GM18907 (cell line): ENCODE measurements at regions not wholly inside any gene's neighbourhood (a gene's known extent, or its start where the extent isn't known, plus 50 kb on each side); places are given as distances from the start of the nearest gene placed in this dataset.
"Not testable (repeated sequence)": the region's sequence is repeated elsewhere in the genome, so short reads cannot be mapped to it uniquely, and the experiment has no call there.

ENCODE experiments used
- ATAC-seq: cut with Tn5 transposase; IDR thresholded peaks from one replicate; pipeline ENCODE4 v1.9.1; 2021; ENCODE audit warnings: mild to moderate bottlenecking, moderate library complexity; ENCODE audit not compliant: unreplicated experiment

GRCh38 chr16:46519063-46519462, 102.1 kb downstream of the SHCBP1 start:
- ATAC-seq, result no peak

DNA sequence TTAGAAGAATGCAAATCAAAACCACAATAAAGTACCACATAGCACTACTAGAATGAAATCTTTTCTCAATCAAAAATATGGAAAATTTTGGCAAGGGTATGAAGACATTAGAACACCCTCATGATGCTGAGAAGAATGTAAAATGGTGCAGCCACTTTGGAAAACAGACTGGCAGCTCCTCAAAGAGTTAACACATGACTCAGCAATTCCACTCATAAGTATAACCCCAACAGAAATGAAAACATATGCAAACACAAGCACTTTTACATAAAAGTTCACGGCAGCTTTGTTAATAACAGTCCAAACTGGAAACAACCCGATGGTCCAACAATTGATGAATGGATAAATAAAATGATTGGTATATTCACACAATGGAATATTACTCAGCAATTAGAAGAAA, 124.5 kb downstream of the SHCBP1 start:
- no peak for ATAC-seq

- no peak for ATAC-seq
Observed at GRCh38 chr16:46482895-46483294, 138.3 kb downstream of the SHCBP1 start.

- no peak for ATAC-seq
Observed at GRCh38 chr16:46466239-46466638, 154.9 kb downstream of the SHCBP1 start.

DNA sequence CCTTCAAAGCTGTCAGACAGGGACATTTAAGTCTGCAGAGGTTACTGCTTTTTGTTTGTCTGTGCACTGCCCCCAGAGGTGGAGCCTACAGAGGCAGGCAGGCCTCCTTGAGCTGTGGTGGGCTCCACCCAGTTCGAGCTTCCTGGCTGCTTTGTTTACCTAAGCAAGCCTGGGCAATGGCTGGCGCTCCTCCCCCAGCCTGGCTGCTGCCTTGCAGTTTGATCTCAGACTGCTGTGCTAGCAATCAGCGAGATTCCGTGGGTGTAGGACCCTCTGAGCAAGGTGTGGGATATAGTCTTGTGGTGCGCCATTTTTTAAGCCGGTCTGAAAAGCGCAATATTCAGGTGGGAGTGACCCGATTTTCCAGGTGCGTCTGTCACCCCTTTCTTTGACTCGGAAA, 166.4 kb downstream of the SHCBP1 start:
- not testable (repeated sequence) for ATAC-seq

GRCh38 chr16:46428108-46429061, 192.8 kb downstream of the SHCBP1 start:
- no peak for ATAC-seq

DNA sequence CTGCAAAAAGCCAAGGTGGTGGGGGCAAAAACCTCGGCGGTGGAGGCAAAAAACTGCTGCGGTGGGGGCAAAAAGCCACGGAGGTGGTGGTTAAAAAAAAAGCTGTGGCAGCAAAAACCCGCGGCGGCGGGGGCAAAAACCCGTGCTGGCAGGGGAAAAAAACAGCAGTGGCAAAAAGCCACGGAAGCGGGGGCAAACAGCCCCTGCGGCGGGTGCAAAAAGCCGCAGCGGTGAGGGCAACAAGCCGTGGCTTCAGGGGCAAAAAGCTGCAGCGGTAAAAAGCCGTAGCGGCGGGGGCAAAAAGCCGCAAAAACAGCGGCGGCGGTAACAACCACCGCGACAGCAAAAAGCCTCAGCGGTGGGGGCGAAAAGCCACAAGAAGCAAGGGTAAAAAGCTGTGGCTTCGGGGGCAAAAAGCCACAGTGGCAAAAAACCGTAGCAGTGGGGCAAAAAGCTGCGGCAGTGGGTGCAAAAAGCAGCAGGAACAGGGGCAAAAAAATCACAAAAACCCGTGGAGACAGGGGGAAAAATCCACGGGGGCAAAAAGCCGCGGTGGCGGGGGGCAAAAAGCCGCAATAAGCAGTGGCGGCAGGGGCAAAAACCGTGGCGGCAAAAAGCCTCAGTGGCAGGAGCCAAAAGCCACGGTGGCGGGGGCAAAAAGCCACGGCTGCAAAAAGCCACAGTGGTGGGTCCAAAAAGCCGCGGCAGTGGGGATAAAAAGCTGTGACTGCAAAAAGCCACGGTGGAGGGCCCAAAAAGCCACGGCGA, 193.7 kb downstream of the SHCBP1 start:
- no peak for ATAC-seq

DNA sequence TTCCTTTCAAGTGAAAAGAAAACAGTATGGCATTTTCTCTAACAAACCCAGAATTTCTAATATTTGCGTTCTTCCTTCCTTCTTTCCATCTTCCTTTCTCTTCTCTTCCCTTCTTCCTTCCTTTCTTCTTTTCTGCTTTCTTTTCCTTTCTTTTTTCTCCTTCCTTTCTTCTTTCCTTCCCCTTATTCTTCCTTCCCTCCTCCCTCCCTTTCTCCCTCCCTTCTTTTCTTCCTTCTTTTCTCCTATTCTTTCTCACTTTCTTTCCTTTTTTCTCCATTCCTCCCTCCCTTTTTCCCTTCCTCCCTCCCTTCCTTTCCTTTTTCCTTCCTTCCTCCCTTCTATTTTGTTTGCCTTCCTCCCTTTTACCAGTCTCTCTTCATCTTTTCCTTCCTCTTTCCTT, 194.8 kb downstream of the SHCBP1 start:
- ATAC-seq, result no peak

GRCh38 chr16:46404028-46404427, 217.2 kb downstream of the SHCBP1 start:
- ATAC-seq, result no peak

GRCh38 chr16:46398559-46398958, 222.6 kb downstream of the SHCBP1 start:
- ATAC-seq, result not testable (repeated sequence)

DNA sequence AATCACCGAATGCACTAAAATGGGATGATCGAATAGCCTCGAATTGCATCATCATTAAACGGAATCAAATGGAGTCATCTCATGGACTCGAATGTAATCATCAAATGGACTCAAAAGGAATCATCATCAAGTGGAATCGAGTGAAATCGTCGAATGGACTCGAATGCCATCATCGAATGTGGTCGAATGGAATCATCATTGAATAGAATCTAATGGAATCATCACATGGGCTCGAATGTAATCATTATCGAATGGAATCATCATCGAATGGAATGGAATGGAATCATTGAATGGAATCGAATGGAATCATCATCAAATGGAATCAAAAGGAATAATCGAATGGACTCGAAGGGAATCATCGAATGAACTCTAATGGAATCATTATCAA, 224.3 kb downstream of the SHCBP1 start:
- not testable (repeated sequence) for ATAC-seq

DNA sequence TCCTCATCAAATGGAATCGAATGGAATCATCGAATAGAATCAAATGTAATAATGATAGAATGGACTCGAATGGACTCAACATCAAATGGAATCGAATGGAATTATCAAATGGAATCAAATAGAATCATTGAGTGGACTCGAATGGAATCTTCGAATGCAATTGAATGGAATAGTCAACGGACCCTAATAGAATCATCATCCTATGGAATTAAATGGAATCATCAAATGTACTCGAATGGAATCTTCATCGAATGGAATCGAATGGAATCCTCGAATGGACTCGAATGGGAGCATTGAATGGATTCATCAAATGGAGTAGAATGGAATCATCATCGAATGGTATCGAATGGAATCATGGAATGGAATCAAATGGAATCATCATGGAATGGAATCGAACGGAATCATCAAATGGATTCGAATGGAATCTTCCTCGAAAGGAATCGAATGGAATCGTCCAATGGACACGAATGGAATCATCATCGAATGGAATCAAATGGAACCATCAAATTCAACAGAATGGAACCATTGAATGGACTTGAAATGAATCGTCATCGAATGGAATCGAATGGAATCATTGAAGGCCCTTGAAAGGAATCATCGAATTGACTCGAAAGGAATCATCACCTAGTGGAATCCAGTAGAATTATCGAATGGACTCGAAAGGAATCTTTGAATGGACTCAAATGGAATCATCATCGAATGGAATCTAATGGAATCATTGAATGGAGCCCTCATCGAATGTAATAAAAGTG, 224.9 kb downstream of the SHCBP1 start:
- ATAC-seq, result not testable (repeated sequence)

DNA sequence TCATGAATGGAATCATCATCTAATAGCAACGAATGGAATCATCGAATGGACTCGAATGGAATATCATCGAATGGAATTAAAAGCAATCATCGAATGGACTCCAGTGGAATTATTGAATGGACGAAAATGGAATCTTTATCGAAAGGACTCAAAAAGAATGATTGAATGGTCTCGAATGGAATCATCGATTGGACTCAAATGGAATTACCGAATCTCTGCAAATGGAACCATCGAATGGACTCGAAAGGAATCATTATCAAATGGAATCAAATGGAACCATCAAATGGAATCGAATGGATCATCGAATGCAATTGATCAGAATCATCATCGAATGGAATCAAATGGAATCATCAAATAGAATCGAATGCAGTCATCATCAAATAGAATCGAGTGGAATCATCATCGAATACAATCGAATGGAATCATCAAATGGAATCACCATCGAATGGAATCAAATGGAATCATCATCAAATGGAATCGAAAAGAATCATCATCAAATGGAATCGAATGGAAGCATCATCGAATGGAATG, 225.7 kb downstream of the SHCBP1 start:
- not testable (repeated sequence) for ATAC-seq

DNA sequence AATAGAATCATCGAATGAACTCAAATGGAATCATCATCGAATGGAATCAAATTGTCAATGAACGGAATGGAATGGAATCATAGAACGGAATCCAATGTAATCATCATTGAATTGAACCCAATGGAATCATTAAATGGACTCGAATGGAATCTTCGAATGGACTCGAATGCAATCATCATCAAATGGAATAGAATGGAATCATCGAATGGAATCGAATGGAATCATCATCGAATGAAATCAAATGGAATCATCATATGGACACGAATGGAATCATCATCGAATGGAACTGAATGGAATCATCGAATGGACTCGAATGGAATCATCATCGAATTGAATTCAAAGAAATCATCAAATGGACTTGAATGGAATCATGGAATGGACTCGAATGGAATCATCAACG, 226.2 kb downstream of the SHCBP1 start:
- ATAC-seq, result not testable (repeated sequence)

GRCh38 chr16:46394149-46394548, 227.0 kb downstream of the SHCBP1 start:
- ATAC-seq, result not testable (repeated sequence)

DNA sequence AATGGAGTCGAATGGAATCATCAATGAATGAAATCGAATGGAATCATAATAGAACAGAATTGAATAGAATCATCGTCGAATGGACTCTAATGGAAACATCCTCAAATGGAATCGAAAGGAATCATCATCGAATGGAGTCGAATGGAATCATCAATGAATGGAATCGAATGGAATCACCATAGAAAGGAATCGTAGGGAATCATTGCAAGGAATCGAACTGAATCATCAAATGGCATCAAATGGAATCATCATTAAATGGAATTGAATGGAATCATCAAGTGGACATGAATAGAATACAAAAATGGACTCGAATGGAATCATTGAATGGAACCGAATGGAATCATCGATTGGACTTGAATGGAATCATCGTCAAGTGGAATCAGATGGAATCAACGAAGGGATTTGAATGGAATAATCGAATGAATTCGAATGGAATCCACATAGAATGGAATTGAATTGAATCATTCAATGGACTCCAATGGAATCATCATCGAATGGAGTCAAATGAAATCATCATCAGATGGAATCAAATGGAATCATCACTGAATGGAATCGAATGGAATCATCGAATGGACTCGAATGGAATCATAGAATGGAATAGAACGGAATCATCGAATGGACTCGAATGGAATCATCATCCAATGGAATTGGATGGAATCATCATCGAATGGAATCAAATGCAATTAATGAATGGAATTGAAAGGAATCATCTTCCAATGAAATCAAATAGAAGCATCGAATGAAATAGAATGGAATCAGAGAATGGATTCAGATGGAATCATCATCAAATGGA, 228.1 kb downstream of the SHCBP1 start:
- not testable (repeated sequence) for ATAC-seq

DNA sequence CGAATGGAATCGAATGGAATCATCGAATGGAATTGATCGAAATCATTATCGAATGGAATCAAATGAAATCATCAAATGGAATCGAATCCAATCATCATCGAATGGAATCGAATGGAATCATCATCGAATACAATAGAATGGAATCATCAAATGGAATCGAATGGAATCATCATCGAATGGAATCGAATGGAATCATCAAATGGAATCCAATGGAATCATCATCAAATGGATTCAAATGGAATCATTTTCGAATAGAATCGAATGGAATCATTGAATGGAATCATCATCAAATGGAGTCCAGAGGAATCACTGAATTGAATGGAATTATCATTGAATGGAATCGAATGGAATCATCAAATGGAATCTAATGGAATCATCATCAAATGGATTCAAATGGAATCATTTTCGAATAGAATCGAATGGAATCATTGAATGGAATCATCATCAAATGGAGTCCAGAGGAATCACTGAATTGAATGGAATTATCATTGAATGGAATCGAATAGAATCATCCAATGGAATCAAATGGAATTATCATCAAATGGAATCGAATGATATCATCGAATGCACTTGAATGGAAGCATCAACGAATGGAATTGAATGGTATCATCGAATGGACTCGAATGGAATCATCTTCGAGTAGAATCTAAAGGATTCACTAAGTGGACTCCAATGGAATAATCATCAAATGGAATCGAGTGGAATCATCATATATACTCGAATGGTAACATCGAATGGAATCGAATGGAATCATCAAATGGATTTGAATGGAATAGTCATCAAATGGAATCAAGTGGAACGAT, 230.3 kb downstream of the SHCBP1 start:
- ATAC-seq, result not testable (repeated sequence)

- ATAC-seq, result not testable (repeated sequence)
Observed at GRCh38 chr16:46389561-46390041, 231.6 kb downstream of the SHCBP1 start.

DNA sequence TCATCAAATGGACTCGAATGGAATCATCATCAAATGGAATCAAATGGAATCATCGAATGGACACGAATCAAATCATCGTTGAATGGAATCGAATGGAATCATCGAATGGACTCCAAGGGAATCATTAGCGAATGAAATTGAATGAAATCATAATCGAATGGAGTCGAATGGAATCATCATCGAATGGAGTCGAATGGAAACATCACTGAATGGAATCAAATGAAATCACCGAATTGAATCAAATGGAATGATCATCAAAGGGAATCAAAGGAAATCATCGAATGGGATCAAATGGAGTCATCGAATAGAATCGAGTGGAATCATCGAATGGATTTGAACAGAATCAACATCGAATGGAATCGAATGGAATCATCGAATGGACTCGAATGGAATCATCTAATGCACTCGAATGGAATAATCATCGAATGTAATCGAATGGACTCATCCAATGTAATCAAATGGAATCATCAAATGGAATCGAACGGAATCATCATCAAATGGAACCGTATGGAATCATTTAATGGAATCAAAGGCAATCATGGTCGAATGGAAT, 232.2 kb downstream of the SHCBP1 start:
- ATAC-seq, result not testable (repeated sequence)
